ENCODE measurements at regions not wholly inside any gene's neighbourhood (a gene's known extent, or its start where the extent isn't known, plus 50 kb on each side); places are given as distances from the start of the nearest gene placed in this dataset.
"Not testable (repeated sequence)": the region's sequence is repeated elsewhere in the genome, so short reads cannot be mapped to it uniquely, and the experiment has no call there.

DNA sequence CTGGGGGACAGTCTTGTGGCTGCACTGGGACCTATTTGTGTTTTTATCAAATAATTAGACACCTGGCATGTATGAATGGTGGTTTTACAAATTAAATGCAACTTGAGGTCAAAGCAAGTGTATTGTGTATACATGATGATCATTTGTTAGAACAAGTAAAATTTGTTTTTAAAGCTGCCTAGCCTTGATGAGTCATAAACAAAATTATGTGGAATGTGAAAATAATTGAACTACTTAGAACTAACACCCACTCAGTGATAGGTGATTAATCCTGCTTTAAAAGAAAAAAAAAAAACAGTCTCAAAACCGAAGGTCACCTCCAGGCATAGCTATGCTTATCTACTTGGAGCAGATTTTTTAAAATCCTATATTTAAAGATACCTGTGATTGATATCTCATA is 770.3 kb upstream of the SLITRK5 start:
- Histone ChIP-seq H3K36me3 (ENCODE audit: low read depth) (no peaks in the 10 kb centered on the region), H3K4me3 (ENCODE audit: severe bottlenecking) (no peak overlapping the region), H3K4me1 (ENCODE audit: insufficient read depth, poor library complexity, severe bottlenecking) (no peaks in the 10 kb centered on the region), H3K27ac (ENCODE audit: poor library complexity, severe bottlenecking) (no peak overlapping the region), H3K9me3 (ENCODE audit: severe bottlenecking) (no peaks in the 10 kb centered on the region), H3K27me3 (ENCODE audit: insufficient read depth, poor library complexity, severe bottlenecking) (no peaks in the 10 kb centered on the region)
- TF ChIP-seq, protein P1, sequence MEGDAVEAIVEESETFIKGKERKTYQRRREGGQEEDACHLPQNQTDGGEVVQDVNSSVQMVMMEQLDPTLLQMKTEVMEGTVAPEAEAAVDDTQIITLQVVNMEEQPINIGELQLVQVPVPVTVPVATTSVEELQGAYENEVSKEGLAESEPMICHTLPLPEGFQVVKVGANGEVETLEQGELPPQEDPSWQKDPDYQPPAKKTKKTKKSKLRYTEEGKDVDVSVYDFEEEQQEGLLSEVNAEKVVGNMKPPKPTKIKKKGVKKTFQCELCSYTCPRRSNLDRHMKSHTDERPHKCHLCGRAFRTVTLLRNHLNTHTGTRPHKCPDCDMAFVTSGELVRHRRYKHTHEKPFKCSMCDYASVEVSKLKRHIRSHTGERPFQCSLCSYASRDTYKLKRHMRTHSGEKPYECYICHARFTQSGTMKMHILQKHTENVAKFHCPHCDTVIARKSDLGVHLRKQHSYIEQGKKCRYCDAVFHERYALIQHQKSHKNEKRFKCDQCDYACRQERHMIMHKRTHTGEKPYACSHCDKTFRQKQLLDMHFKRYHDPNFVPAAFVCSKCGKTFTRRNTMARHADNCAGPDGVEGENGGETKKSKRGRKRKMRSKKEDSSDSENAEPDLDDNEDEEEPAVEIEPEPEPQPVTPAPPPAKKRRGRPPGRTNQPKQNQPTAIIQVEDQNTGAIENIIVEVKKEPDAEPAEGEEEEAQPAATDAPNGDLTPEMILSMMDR (IDR thresholded peaks at IDR 0.05; ENCODE audit: poor library complexity, severe bottlenecking), result no peak
- DNase-seq (ENCODE audit: low spot score) (no peak), ATAC-seq (ENCODE audit: low read depth) (no peak)

DNA sequence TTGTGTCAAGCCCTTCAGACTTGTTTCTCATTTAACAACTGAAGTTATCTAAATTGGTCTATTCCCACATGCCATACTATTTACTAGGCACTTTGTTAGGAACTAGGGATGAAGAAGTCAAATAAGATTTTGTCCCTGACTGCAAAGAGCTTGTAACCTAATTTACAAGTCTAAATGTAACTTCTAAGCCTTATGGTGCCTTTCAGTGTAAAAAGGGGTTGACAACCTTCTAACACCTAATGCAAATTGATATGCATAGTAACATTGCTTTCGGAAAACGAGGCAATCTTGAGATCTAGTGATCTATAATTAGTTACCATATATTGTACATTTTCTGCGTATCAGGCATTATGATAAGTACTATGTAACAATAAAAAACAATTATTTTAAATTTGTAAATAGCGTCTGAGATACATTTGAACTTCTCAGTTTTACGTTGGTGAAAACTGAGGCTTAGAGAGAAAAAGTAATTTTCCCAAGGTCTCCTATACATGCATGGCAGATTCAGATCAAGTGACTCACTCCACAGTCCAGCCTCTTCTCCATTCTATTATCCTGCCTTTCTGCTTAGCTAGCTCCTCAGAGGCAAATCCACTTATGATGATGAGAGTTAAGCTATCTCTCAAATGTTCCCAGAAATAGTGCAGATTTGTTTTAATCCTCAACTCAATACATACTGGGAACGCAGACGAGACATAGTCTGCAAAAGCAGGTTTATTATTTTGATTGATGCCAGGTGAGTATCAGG is 764.9 kb upstream of the SLITRK5 start:
- Histone ChIP-seq H3K4me3 (ENCODE audit: severe bottlenecking) (no peak overlapping the region), H3K9me3 (ENCODE audit: severe bottlenecking) (no peaks in the 10 kb centered on the region), H3K36me3 (ENCODE audit: low read depth) (no peaks in the 10 kb centered on the region), H3K27me3 (ENCODE audit: insufficient read depth, poor library complexity, severe bottlenecking) (no peaks in the 10 kb centered on the region), H3K4me1 (ENCODE audit: insufficient read depth, poor library complexity, severe bottlenecking) (no peaks in the 10 kb centered on the region), H3K27ac (ENCODE audit: poor library complexity, severe bottlenecking) (no peak overlapping the region)
- TF ChIP-seq, protein P1 (IDR thresholded peaks at IDR 0.05; ENCODE audit: poor library complexity, severe bottlenecking), result no peak
- ATAC-seq (ENCODE audit: low read depth) (no peak), DNase-seq (ENCODE audit: low spot score) (no peak)

DNA sequence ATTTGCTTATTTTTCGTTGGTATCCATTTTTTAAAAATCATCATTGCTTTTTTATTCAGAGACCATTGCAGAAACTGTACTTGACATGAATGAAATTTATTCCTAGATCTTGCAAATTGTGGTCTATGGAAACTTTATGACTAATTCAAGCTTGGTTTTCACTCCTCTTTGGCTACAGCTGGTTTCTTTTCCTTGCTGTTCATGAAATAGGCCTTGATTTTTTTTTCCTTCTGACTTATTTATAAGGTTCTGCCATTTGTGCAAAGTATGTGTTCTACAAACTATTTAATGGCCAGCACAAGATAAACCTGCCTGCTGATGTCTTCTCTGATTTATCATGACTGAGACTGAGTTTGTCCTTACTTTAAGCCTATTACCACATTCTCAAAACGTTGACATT is 764.0 kb upstream of the SLITRK5 start:
- no peak for ATAC-seq (ENCODE audit: low read depth)
- Histone ChIP-seq H3K4me1 (ENCODE audit: insufficient read depth, poor library complexity, severe bottlenecking) (no peaks in the 10 kb centered on the region), H3K4me3 (ENCODE audit: severe bottlenecking) (no peak overlapping the region), H3K9me3 (ENCODE audit: severe bottlenecking) (no peaks in the 10 kb centered on the region), H3K27ac (ENCODE audit: poor library complexity, severe bottlenecking) (no peak overlapping the region), H3K36me3 (ENCODE audit: low read depth) (no peaks in the 10 kb centered on the region), H3K27me3 (ENCODE audit: insufficient read depth, poor library complexity, severe bottlenecking) (no peaks in the 10 kb centered on the region)
- no peak for DNase-seq (ENCODE audit: low spot score)
- TF ChIP-seq, protein P1 (IDR thresholded peaks at IDR 0.05; ENCODE audit: poor library complexity, severe bottlenecking), result no peak

DNA sequence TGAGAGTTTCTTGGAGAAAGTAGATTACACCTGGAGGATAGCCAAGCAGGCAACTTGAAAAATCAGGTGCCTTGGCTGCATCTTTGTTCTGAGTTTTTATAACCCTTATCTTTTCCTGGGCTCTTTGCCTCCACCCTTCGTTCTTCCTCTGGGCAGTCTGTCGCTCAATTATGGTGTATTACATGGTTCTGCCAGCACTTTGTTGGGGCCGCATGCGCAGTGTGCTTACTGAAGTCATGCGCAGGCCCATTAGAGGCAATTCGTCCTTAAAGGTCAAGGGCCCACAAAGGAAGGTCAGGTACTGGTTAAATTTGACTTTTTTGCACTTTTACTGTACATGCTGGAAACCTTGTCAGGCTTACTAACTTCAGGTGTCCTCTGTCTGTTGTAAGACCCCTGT is 761.9 kb upstream of the SLITRK5 start:
- Histone ChIP-seq H3K36me3 (ENCODE audit: low read depth) (no peaks in the 10 kb centered on the region), H3K4me1 (ENCODE audit: insufficient read depth, poor library complexity, severe bottlenecking) (no peaks in the 10 kb centered on the region), H3K9me3 (ENCODE audit: severe bottlenecking) (no peaks in the 10 kb centered on the region), H3K4me3 (ENCODE audit: severe bottlenecking) (no peak overlapping the region), H3K27ac (ENCODE audit: poor library complexity, severe bottlenecking) (no peak overlapping the region), H3K27me3 (ENCODE audit: insufficient read depth, poor library complexity, severe bottlenecking) (no peaks in the 10 kb centered on the region)
- no peak for DNase-seq (ENCODE audit: low spot score)
- ATAC-seq (ENCODE audit: low read depth), result no peak
- TF ChIP-seq, protein P1 (IDR thresholded peaks at IDR 0.05; ENCODE audit: poor library complexity, severe bottlenecking), result no peak

DNA sequence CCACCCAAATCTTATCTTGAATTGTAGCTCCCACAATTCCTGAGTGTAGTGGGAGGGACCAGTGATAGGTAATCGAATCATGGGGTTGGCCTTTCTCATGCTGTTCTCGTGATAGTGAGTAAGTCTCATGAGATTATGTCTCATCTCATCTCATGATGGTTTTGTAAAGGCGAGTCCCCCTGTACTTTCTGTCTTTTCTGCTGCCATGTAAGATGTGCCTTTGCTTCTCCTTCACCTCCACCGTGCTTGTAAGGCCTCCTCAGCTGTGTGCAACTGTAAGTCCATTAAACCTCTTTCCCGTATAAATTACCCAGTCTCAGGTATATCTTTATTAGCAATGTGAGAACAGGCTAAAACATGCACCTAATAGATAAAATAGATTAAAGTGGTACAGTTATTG is 756.4 kb upstream of the SLITRK5 start:
- no peaks in the 10 kb centered on the region for H3K4me1 ChIP-seq (ENCODE audit: insufficient read depth, poor library complexity, severe bottlenecking)
- ATAC-seq (ENCODE audit: low read depth) (no peak), DNase-seq (ENCODE audit: low spot score) (no peak)
- no peaks in the 10 kb centered on the region for H3K36me3 ChIP-seq (ENCODE audit: low read depth)
- H3K9me3 ChIP-seq (ENCODE audit: severe bottlenecking), result no peaks in the 10 kb centered on the region
- no peak overlapping the region for H3K27ac ChIP-seq (ENCODE audit: poor library complexity, severe bottlenecking)
- no peaks in the 10 kb centered on the region for H3K27me3 ChIP-seq (ENCODE audit: insufficient read depth, poor library complexity, severe bottlenecking)
- TF ChIP-seq, protein P1 (IDR thresholded peaks at IDR 0.05; ENCODE audit: poor library complexity, severe bottlenecking), result no peak
- H3K4me3 ChIP-seq (ENCODE audit: severe bottlenecking), result no peak overlapping the region

DNA sequence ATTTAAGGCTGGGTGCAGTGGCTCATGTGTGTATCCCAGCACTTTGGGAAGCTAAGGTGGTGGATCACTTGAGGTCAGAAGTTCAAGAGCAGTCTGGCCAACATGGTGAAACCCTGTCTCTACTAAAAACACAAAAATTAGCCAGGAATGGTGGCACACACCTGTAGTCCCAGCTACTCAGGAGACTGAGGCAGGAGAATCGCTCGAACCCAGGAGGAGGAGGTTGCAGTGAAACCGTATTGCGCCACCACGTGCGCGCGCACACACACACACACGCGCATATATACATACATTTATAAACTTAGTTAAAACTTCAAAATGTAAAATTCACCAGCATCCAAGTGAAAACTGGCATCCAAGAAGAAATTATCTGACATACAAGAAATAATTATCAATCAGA is 753.7 kb upstream of the SLITRK5 start:
- not testable (repeated sequence) for H3K4me1 ChIP-seq (ENCODE audit: insufficient read depth, poor library complexity, severe bottlenecking); H3K36me3 ChIP-seq (ENCODE audit: low read depth); ATAC-seq (ENCODE audit: low read depth); H3K9me3 ChIP-seq (ENCODE audit: severe bottlenecking); H3K27ac ChIP-seq (ENCODE audit: poor library complexity, severe bottlenecking); DNase-seq (ENCODE audit: low spot score); H3K4me3 ChIP-seq (ENCODE audit: severe bottlenecking); H3K27me3 ChIP-seq (ENCODE audit: insufficient read depth, poor library complexity, severe bottlenecking)
